ENCODE measurements at regions not wholly inside any gene's neighbourhood (a gene's known extent, or its start where the extent isn't known, plus 50 kb on each side); places are given as distances from the start of the nearest gene placed in this dataset.

- TF ChIP-seq CTCF (conservative IDR thresholded peaks at IDR 0.05; ENCODE audit: low read depth in 2 of 2) (no peak), REST (IDR thresholded peaks at IDR 0.05; ENCODE audit: unreplicated experiment) (no peak), CREB1 (CRISPR knock-in tag; IDR thresholded peaks at IDR 0.05; ENCODE audit: low read depth) (no peak), EZH2phosphoT487 (IDR thresholded peaks at IDR 0.05; ENCODE audit: unreplicated experiment) (no peak), EZH2 (IDR thresholded peaks at IDR 0.05; ENCODE audit: low read depth, unreplicated experiment) (no peak), ZNF114 (CRISPR knock-in tag; IDR thresholded peaks at IDR 0.05) (no peak), POLR2AphosphoS5 (IDR thresholded peaks at IDR 0.05; ENCODE audit: low read depth) (no peak), JUNB (IDR thresholded peaks at IDR 0.05; ENCODE audit: unreplicated experiment) (no peak), STAT1 (IDR thresholded peaks at IDR 0.05; ENCODE audit: unreplicated experiment) (no peak)
Measured at GRCh38 chr20:10832141-10832540, 158.3 kb upstream of the JAG1 start.

Data from GM23338 (cell line).